Endothelial cell of umbilical vein (primary cell): ENCODE measurements at regions not wholly inside any gene's neighbourhood (a gene's known extent, or its start where the extent isn't known, plus 50 kb on each side); places are given as distances from the start of the nearest gene placed in this dataset.

ENCODE experiments used
- BruUV-seq: library from RNA; stranded (reverse); fragments of 400-500 nt; replicated peaks from 2 replicates; lab custom pipeline; 2021; lab: Mats Ljungman, UMichigan
- CTCF ChIA-PET: fragments of 300-600, 350-600 bp; sonication (Branson Sonifier 250); formaldehyde crosslinking; loops from one replicate; lab custom pipeline; 2021; ENCODE audit warnings: antibody characterized with exemption, inconsistent platforms; lab: Charles Lee
- POLR2A ChIA-PET: fragments of 300-600, 350-600 bp; sonication (Branson Sonifier 250); formaldehyde crosslinking; loops from one replicate; lab custom pipeline; 2021; ENCODE audit warnings: antibody characterized with exemption, inconsistent platforms; lab: Charles Lee
- DNase-seq: peaks from one replicate; pipeline ENCODE4 v3.0.0-alpha.2; 2011; ENCODE audit warnings: low read depth, low spot score
- FAIRE-seq: peaks from 2 replicates; lab custom pipeline; 2011; peaks lifted over from hg19 to GRCh38; lab: Jason Lieb, UNC
- H2AFZ ChIP-seq: 2 replicates; pipeline ENCODE4 v1.6.0; 2012; ENCODE audit warnings: low read depth, low read length, control low read depth, inconsistent platforms
- H3K27ac ChIP-seq: 2 replicates; pipeline ENCODE4 v1.5.1; 2011; ENCODE audit warnings: low read depth, mild to moderate bottlenecking, control low read depth, low read length, moderate library complexity; ENCODE audit not compliant: insufficient read depth
- H3K27me3 ChIP-seq, 2 experiments: 2 replicates each; pipeline versions ENCODE4 v1.6.0 to v1.6.1; 2011; ENCODE audit warnings: low read length in 2 of 2, mixed read lengths in 1 of 2; ENCODE audit not compliant: control insufficient read depth in 2 of 2, insufficient read depth in 2 of 2
- H3K36me3 ChIP-seq, 2 experiments: 2 replicates in 1 of 2; 3 replicates in 1 of 2; pipeline ENCODE4 v1.5.1; 2011; ENCODE audit warnings: low read length in 2 of 2, mild to moderate bottlenecking in 1 of 2, moderate library complexity in 1 of 2; ENCODE audit not compliant: control insufficient read depth in 2 of 2, insufficient read depth in 2 of 2; ENCODE audit errors: extremely low read depth in 1 of 2
- H3K4me1 ChIP-seq: 3 replicates; pipeline ENCODE4 v1.5.1; 2011; ENCODE audit warnings: mild to moderate bottlenecking, low read length; ENCODE audit not compliant: control insufficient read depth, insufficient read depth; ENCODE audit errors: extremely low read depth
- H3K4me2 ChIP-seq: 2 replicates; pipeline ENCODE4 v1.6.1; 2011; ENCODE audit warnings: low read length, control low read depth, mixed read lengths; ENCODE audit not compliant: insufficient read depth
- H3K4me3 ChIP-seq, 3 experiments: fragments of 200-600 bp in 1 of 3; sonication (generic), shearing (Covaris generic) in 1 of 3; replicated peaks in 1 of 3; 2 replicates each; pipeline ENCODE4 v1.5.1; 2011 to 2016; ENCODE audit warnings: control low read depth in 3 of 3, low read length in 3 of 3, mild to moderate bottlenecking in 2 of 3, inconsistent platforms in 1 of 3, low read depth in 1 of 3, moderate library complexity in 1 of 3; ENCODE audit not compliant: insufficient read depth in 1 of 3
- H3K79me2 ChIP-seq: 2 replicates; pipeline ENCODE4 v1.6.0; 2012; ENCODE audit warnings: low read length, inconsistent platforms; ENCODE audit not compliant: control insufficient read depth, insufficient read depth
- H3K9ac ChIP-seq: replicated peaks from 2 replicates; pipeline ENCODE3; 2011; ENCODE audit warnings: low read length, control low read depth; ENCODE audit not compliant: insufficient read depth; ENCODE audit errors: extremely low read depth
- H3K9me1 ChIP-seq: replicated peaks from 3 replicates; pipeline ENCODE4 v1.6.0; 2011; ENCODE audit warnings: mild to moderate bottlenecking, low read length; ENCODE audit not compliant: control insufficient read depth, insufficient read depth; ENCODE audit errors: extremely low read depth
- H3K9me3 ChIP-seq: replicated peaks from 2 replicates; pipeline ENCODE4 v1.5.1; 2012; ENCODE audit warnings: low read length, inconsistent platforms; ENCODE audit not compliant: control insufficient read depth, insufficient read depth
- H4K20me1 ChIP-seq: replicated peaks from 2 replicates; pipeline ENCODE3; 2011; ENCODE audit warnings: mild to moderate bottlenecking, low read length; ENCODE audit not compliant: control insufficient read depth, insufficient read depth; ENCODE audit errors: extremely low read depth
- CTCF ChIP-seq, 2 donors: IDR thresholded peaks; 1 replicate in 1 of 2; 2 replicates in 1 of 2; pipeline ENCODE4 v1.5.1; 2011; ENCODE audit warnings: low read length in 2 of 2, mild to moderate bottlenecking in 2 of 2, moderate library complexity in 2 of 2, control low read depth in 1 of 2, inconsistent platforms in 1 of 2, low read depth in 1 of 2; ENCODE audit not compliant: insufficient read depth in 1 of 2; ENCODE audit errors: extremely low read depth in 1 of 2
- EZH2 ChIP-seq: IDR thresholded peaks from 2 replicates; pipeline ENCODE4 v1.6.1; 2012; ENCODE audit warnings: borderline replicate concordance, low read depth, mild to moderate bottlenecking, moderate library complexity, low read length, inconsistent platforms; ENCODE audit not compliant: severe bottlenecking
- FOS ChIP-seq: IDR thresholded peaks from 2 replicates; pipeline ENCODE4 v1.6.1; 2011; ENCODE audit warnings: mild to moderate bottlenecking, low read length, moderate library complexity, borderline replicate concordance; ENCODE audit not compliant: insufficient read depth
- GATA2 ChIP-seq: IDR thresholded peaks from 2 replicates; pipeline ENCODE4 v1.7.0; 2011; ENCODE audit warnings: low read depth, mild to moderate bottlenecking, moderate library complexity, mixed read lengths, low read length; ENCODE audit not compliant: insufficient read length, insufficient read depth
- JUN ChIP-seq: IDR thresholded peaks from 2 replicates; pipeline ENCODE4 v1.6.1; 2011; ENCODE audit warnings: borderline replicate concordance, low read depth; ENCODE audit not compliant: insufficient read length, insufficient read depth
- MAX ChIP-seq: IDR thresholded peaks from 2 replicates; pipeline ENCODE4 v1.6.1; 2011; ENCODE audit not compliant: insufficient read depth, insufficient read length
- MYC ChIP-seq: IDR thresholded peaks from one replicate; pipeline ENCODE4 v1.6.1; 2011; ENCODE audit warnings: mild to moderate bottlenecking, low read depth, low read length
- POLR2A ChIP-seq: IDR thresholded peaks from 2 replicates; pipeline ENCODE4 v1.6.1; 2012; ENCODE audit warnings: low read depth, mild to moderate bottlenecking, control low read depth, low read length
- POLR2AphosphoS5 ChIP-seq: IDR thresholded peaks from 2 replicates; pipeline ENCODE4 v1.6.1; 2012; ENCODE audit warnings: low read depth, mild to moderate bottlenecking, control low read depth, low read length, moderate library complexity; ENCODE audit not compliant: insufficient read depth
- dilution Hi-C: fragments of 300-500 bp; cut with MboI; formaldehyde crosslinking; loops from one replicate; pipeline ENCODE4 v1.15.0; 2019; ENCODE audit warnings: low sequenced_read_pairs; ENCODE audit not compliant: extremely low pct_ligation_motif_present
- intact Hi-C: fragments of 100-400 bp; cut with micrococcal nuclease; formaldehyde crosslinking; loops from one replicate; pipeline ENCODE4 v1.10.0; 2022

DNA sequence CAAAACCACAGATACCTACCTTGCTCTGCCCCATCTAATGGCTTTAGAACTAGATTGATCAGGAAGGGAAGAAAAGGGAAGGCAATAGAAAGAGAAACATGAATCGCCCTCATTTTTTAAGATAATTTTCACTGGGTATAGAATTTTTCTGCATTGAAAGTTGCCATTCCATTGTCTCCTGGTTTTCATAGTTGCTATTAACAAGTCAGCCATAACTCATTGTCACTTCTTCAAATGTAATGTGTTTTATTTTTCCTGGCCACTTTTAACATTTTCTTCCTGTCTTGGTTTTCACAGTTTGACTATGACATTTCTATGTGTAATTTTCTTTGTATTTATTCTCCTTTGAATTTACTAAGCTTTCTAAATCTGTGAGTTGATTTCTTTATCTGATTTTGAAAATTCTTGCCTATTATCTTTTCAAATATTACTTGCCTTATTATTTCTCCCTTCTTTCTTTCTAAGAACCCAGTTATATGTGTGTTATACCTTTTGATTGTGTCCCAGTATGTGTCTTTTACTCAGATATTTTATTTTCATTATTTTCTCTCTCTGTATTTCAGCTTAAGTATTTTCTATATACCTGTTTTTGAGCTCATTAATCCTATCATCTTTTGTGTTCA is 85.5 kb upstream of the GLI2 start:
- ChIA-PET POLR2A (no interaction called here), CTCF (no interaction called here)
- no peaks in the 10 kb centered on the region for H3K9me1 ChIP-seq
- dilution Hi-C loops: no loop called here
- no peak overlapping the region for H3K4me2 ChIP-seq
- H3K4me1 ChIP-seq: no peaks in the 10 kb centered on the region
- H3K79me2 ChIP-seq: no peaks in the 10 kb centered on the region
- FAIRE-seq: no peak
- H3K4me3 ChIP-seq: no peak overlapping the region
- no peak overlapping the region for H3K27ac ChIP-seq
- peaks cover 0 to 3% of the 10 kb centered on the region in 2 experiments for H3K27me3 ChIP-seq
- H3K9me3 ChIP-seq: no peaks in the 10 kb centered on the region
- no peak for DNase-seq
- no peaks in the 10 kb centered on the region for H4K20me1 ChIP-seq
- no peak for TF ChIP-seq GATA2
- no peak for TF ChIP-seq POLR2A
- TF ChIP-seq FOS: no peak
- TF ChIP-seq JUN: no peak
- no peak for TF ChIP-seq MYC
- TF ChIP-seq EZH2: no peak
- no peak for TF ChIP-seq CTCF (IDR thresholded peaks at IDR 0.05; ENCODE audit: extremely low read depth in 1 of 2, insufficient read depth in 1 of 2, low read depth in 1 of 2, low read length in 2 of 2)
- TF ChIP-seq MAX: no peak
- no peak for TF ChIP-seq POLR2AphosphoS5
- H3K9ac ChIP-seq: no peak overlapping the region
- BruUV-seq: no TSS peak
- intact Hi-C loops: no loop called here
- H2AFZ ChIP-seq: no peak overlapping the region
- H3K36me3 ChIP-seq: no peaks in the 10 kb centered on the region
